BLaER1 treated with 17β-estradiol and CSF1 and Interleukin-3, amounts not matched to agents 10 nM and 100 nM (cell line): ENCODE measurements at regions not wholly inside any gene's neighbourhood (a gene's known extent, or its start where the extent isn't known, plus 50 kb on each side); places are given as distances from the start of the nearest gene placed in this dataset.
A peak's percentile ranks its signal among the peaks of the same experiment; 100 is the strongest.

ENCODE experiments used
- H3K27ac ChIP-seq, 11 experiments: shearing (Covaris generic); formaldehyde crosslinking; 2 replicates each; pipeline ENCODE4 v1.8.1; 2022
- H3K27me3 ChIP-seq, 11 experiments: shearing (Covaris generic); formaldehyde crosslinking; 2 replicates each; pipeline ENCODE4 v1.8.1; 2022
- H3K36me3 ChIP-seq, 11 experiments: shearing (Covaris generic); formaldehyde crosslinking; 2 replicates each; pipeline ENCODE4 v1.8.1; 2022
- H3K4me1 ChIP-seq, 10 experiments: shearing (Covaris generic); formaldehyde crosslinking; 2 replicates each; pipeline ENCODE4 v1.8.1; 2022
- H3K4me2 ChIP-seq, 11 experiments: shearing (Covaris generic); formaldehyde crosslinking; 2 replicates each; pipeline ENCODE4 v1.8.1; 2022
- H3K4me3 ChIP-seq, 10 experiments: shearing (Covaris generic); formaldehyde crosslinking; 2 replicates each; pipeline ENCODE4 v1.8.1; 2022
- H3K9ac ChIP-seq, 11 experiments: shearing (Covaris generic); formaldehyde crosslinking; 2 replicates each; pipeline ENCODE4 v1.8.1; 2022
- H3K9me3 ChIP-seq, 11 experiments: shearing (Covaris generic); formaldehyde crosslinking; replicated peaks in 1 of 11; 2 replicates each; pipeline ENCODE4 v1.8.1; 2022
- H4K20me1 ChIP-seq, 11 experiments: shearing (Covaris generic); formaldehyde crosslinking; 2 replicates each; pipeline ENCODE4 v1.8.1; 2022
- Cebpa-rat ChIP-seq, 11 experiments: shearing (Covaris generic); IDR thresholded peaks; 2 replicates each; pipeline ENCODE4 v1.8.1; 2022

- peak overlapping the region; percentile 22 to 71 (median 50) for H3K4me2 ChIP-seq
- H3K27ac ChIP-seq = peak overlapping the region in 7 of 11 experiments; percentile 1 to 29 (median 4); a peak in 5 of 22 replicates
- H3K36me3 ChIP-seq = peaks cover 0 to 14% (median 0%) of the 10 kb centered on the region in 11 experiments; a peak in 4 of 22 replicates
- H3K4me1 ChIP-seq = peaks cover 60 to 86% (median 70%) of the 10 kb centered on the region in 10 experiments
- no peaks in the 10 kb centered on the region for H4K20me1 ChIP-seq
- no peak overlapping the region for H3K4me3 ChIP-seq
- no peaks in the 10 kb centered on the region for H3K27me3 ChIP-seq
- H3K9ac ChIP-seq = peak overlapping the region in 1 of 11 experiments; percentile 10; a peak in 1 of 22 replicates
- peaks cover 24 to 64% (median 47%) of the 10 kb centered on the region in 11 experiments for H3K9me3 ChIP-seq
- no peak for TF ChIP-seq Cebpa-rat (IDR thresholded peaks at IDR 0.05)
These were observed 154.1 kb upstream of the ADO start for GRCh38 chr10:62650411-62650810.

- H3K4me1 ChIP-seq = peaks cover 60 to 91% (median 74%) of the 10 kb centered on the region in 10 experiments
- TF ChIP-seq Cebpa-rat (IDR thresholded peaks at IDR 0.05) = no peak
- H3K4me2 ChIP-seq = peak overlapping the region in 3 of 11 experiments; percentile 22 to 71 (median 42); a peak in 4 of 22 replicates
These were observed 153.2 kb upstream of the ADO start for GRCh38 chr10:62651341-62651740.

GRCh38 chr10:62652114-62652513, 152.4 kb upstream of the ADO start:
- Histone ChIP-seq H4K20me1 (no peaks in the 10 kb centered on the region), H3K9ac (no peak overlapping the region), H3K27ac (peak overlapping the region in 1 of 11 experiments; percentile 40; a peak in 2 of 22 replicates), H3K9me3 (peaks cover 26 to 79% (median 61%) of the 10 kb centered on the region in 11 experiments), H3K4me2 (peak overlapping the region in 9 of 11 experiments; percentile 16 to 62 (median 35); a peak in 10 of 22 replicates), H3K4me1 (peaks cover 59 to 83% (median 69%) of the 10 kb centered on the region in 10 experiments), H3K27me3 (no peaks in the 10 kb centered on the region), H3K36me3 (peaks cover 0 to 14% (median 0%) of the 10 kb centered on the region in 11 experiments; a peak in 4 of 22 replicates), H3K4me3 (peak overlapping the region in 3 of 10 experiments; percentile 13 to 26 (median 26); a peak in 3 of 20 replicates)
- no peak for TF ChIP-seq Cebpa-rat (IDR thresholded peaks at IDR 0.05)

More at GRCh38 chr10:62651341-62651740, 153.2 kb upstream of the ADO start:
- H3K27me3 ChIP-seq = no peaks in the 10 kb centered on the region
- H3K9me3 ChIP-seq = peaks cover 26 to 72% (median 57%) of the 10 kb centered on the region in 11 experiments
- no peaks in the 10 kb centered on the region for H4K20me1 ChIP-seq
- peak overlapping the region in 1 of 11 experiments; percentile 29; a peak in 1 of 22 replicates for H3K27ac ChIP-seq
- no peak overlapping the region; a peak in 2 of 20 replicates for H3K4me3 ChIP-seq
- H3K9ac ChIP-seq = no peak overlapping the region
- H3K36me3 ChIP-seq = peaks cover 0 to 14% (median 0%) of the 10 kb centered on the region in 11 experiments; a peak in 4 of 22 replicates

DNA sequence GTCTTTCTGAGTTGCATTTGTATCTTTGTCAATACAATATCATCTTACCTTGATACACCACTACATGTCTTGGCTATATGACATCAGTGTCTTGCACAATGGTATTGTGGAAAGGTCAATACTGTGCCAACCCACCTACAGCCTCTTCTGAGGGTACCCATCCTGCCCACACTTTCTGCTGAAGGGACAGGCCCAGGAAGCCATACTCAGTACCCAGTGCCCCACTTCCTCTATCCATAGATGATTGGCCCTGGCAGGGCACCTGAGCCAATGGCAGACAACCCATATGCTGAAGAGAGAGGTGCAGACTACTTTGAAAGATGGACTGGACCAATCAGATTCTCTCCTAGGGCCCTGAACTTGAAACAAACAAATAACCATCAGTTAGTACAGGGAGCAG, 152.0 kb upstream of the ADO start:
- Histone ChIP-seq H4K20me1 (no peaks in the 10 kb centered on the region), H3K9me3 (peaks cover 26 to 80% (median 65%) of the 10 kb centered on the region in 11 experiments), H3K27ac (peak overlapping the region in 6 of 11 experiments; percentile 5 to 50 (median 38); a peak in 9 of 22 replicates), H3K27me3 (no peaks in the 10 kb centered on the region), H3K4me3 (peak overlapping the region in 3 of 10 experiments; percentile 13 to 26 (median 26); a peak in 4 of 20 replicates), H3K4me2 (peak overlapping the region; percentile 16 to 62 (median 35); a peak in 19 of 22 replicates), H3K4me1 (peaks cover 54 to 79% (median 65%) of the 10 kb centered on the region in 10 experiments), H3K36me3 (peaks cover 0 to 14% (median 0%) of the 10 kb centered on the region in 11 experiments; a peak in 4 of 22 replicates), H3K9ac (no peak overlapping the region)
- no peak for TF ChIP-seq Cebpa-rat (IDR thresholded peaks at IDR 0.05)

- no peaks in the 10 kb centered on the region for H4K20me1 ChIP-seq
- H3K4me3 ChIP-seq = peak overlapping the region in 3 of 10 experiments; percentile 8 to 26 (median 12); a peak in 1 of 20 replicates
- TF ChIP-seq Cebpa-rat (IDR thresholded peaks at IDR 0.05) = no peak
- peak overlapping the region; percentile 8 to 62 (median 30); a peak in 16 of 22 replicates for H3K4me2 ChIP-seq
- no peaks in the 10 kb centered on the region for H3K27me3 ChIP-seq
- H3K27ac ChIP-seq = peak overlapping the region in 3 of 11 experiments; percentile 17 to 50 (median 40); a peak in 4 of 22 replicates
- H3K9me3 ChIP-seq = peaks cover 26 to 86% (median 72%) of the 10 kb centered on the region in 11 experiments
- no peak overlapping the region for H3K9ac ChIP-seq
- H3K4me1 ChIP-seq = peaks cover 49 to 73% (median 59%) of the 10 kb centered on the region in 10 experiments
- H3K36me3 ChIP-seq = peaks cover 0 to 14% (median 0%) of the 10 kb centered on the region in 11 experiments; a peak in 4 of 22 replicates
These were observed 151.3 kb upstream of the ADO start for GRCh38 chr10:62653254-62653653.

- no peaks in the 10 kb centered on the region for H3K27me3 ChIP-seq
- H3K4me3 ChIP-seq = peak overlapping the region in 4 of 10 experiments; percentile 9 to 23 (median 20); a peak in 3 of 20 replicates
- H3K9ac ChIP-seq = no peak overlapping the region
- H3K9me3 ChIP-seq = peaks cover 26 to 89% (median 76%) of the 10 kb centered on the region in 11 experiments
- H3K27ac ChIP-seq = no peak overlapping the region
- no peak for TF ChIP-seq Cebpa-rat (IDR thresholded peaks at IDR 0.05)
- H3K36me3 ChIP-seq = peaks cover 0 to 14% (median 0%) of the 10 kb centered on the region in 11 experiments; a peak in 4 of 22 replicates
- H3K4me2 ChIP-seq = peak overlapping the region in 4 of 11 experiments; percentile 3 to 41 (median 18); a peak in 4 of 22 replicates
- no peaks in the 10 kb centered on the region for H4K20me1 ChIP-seq
- H3K4me1 ChIP-seq = peaks cover 32 to 58% (median 45%) of the 10 kb centered on the region in 10 experiments
These were observed 149.6 kb upstream of the ADO start for GRCh38 chr10:62654966-62655336.

DNA sequence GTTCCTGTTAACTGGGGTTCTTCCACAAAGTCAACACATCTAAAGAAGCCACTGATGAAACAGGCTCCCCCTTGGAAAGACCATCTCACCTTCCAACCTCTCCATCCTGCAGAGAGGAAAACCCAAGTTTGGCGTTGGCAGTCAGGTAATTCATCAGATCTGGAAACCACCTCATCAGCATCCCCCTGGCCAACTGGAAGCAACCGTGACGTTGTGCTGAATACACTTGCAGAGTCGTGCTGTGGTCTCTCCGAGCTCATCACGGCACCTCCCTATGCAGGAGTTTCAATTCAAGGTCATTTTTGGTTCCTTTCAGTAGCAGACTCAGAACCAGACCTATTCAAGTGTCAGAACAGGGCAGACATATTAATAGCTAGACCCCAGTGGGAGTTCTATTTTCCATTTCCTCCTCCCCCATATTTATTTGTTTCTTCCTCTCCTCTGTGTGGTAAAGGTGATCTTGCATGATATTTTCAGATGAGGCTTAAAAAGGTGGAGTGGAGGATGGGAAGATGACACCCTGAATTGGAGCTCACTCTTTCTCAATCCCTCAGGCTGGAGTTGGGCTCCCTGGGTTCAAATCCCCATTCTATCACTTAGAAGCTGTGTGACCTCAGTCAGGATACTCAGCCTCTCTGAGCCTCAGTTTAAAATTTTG, 149.1 kb upstream of the ADO start:
- peak overlapping the region in 4 of 10 experiments; percentile 9 to 23 (median 16); a peak in 3 of 20 replicates for H3K4me3 ChIP-seq
- TF ChIP-seq Cebpa-rat (IDR thresholded peaks at IDR 0.05) = no peak
- H3K27me3 ChIP-seq = no peaks in the 10 kb centered on the region
- peaks cover 27 to 53% (median 40%) of the 10 kb centered on the region in 10 experiments for H3K4me1 ChIP-seq
- peaks cover 26 to 84% (median 76%) of the 10 kb centered on the region in 11 experiments for H3K9me3 ChIP-seq
- H4K20me1 ChIP-seq = no peaks in the 10 kb centered on the region
- no peak overlapping the region for H3K9ac ChIP-seq
- peak overlapping the region in 5 of 11 experiments; percentile 3 to 41 (median 30); a peak in 8 of 22 replicates for H3K4me2 ChIP-seq
- peaks cover 0 to 14% (median 0%) of the 10 kb centered on the region in 11 experiments; a peak in 4 of 22 replicates for H3K36me3 ChIP-seq
- no peak overlapping the region for H3K27ac ChIP-seq

DNA sequence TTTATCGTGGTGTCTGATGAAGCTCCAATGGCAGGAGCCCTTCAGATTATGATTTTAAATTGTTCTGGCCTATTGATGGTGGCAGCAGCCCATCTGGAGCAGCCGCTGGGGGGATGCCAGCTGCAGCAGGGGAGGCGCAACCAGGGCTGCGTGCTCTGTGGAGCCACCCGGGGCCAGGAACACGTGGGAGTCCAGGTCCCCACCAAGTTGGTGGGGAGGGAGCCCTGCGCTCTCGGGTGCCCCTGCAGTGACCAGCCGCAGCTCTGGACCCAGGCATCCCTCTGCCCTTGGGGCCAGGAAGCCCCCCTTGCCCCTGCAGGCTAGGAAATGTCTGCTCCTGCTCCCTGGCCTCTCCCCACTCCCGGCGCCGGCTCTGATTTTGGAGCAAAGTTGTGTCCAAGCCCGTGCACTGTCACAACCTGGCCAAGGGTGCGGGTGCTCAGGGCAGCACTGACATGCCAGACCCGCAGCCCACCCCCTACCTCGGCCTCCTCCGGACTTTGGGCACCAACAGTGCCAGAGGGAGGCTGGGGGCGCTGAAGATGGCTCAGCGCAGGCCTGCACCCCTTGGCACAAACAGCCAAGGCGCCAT, 147.2 kb upstream of the ADO start:
- Histone ChIP-seq H3K27me3 (no peaks in the 10 kb centered on the region), H3K36me3 (peaks cover 0 to 6% (median 0%) of the 10 kb centered on the region in 11 experiments; a peak in 3 of 22 replicates), H3K4me3 (no peak overlapping the region), H3K9ac (no peak overlapping the region), H3K27ac (no peak overlapping the region), H3K4me1 (peaks cover 20 to 36% (median 28%) of the 10 kb centered on the region in 10 experiments), H3K4me2 (no peak overlapping the region), H3K9me3 (peaks cover 26 to 75% (median 59%) of the 10 kb centered on the region in 11 experiments), H4K20me1 (no peaks in the 10 kb centered on the region)
- TF ChIP-seq Cebpa-rat (IDR thresholded peaks at IDR 0.05) = no peak
